SJCRH30 (cell line): ENCODE measurements at regions not wholly inside any gene's neighbourhood (a gene's known extent, or its start where the extent isn't known, plus 50 kb on each side); places are given as distances from the start of the nearest gene placed in this dataset.
A peak's percentile ranks its signal among the peaks of the same experiment; 100 is the strongest.

ENCODE experiments used
- DNase-seq, 2 experiments: peaks; one replicate each; pipeline ENCODE4 v3.0.0-alpha.2; 2015 to 2020
- H3K27ac ChIP-seq: fragments of 250-450 bp; sonication (Bioruptor Pico); 2 replicates; pipeline ENCODE4 v1.5.1; 2020; ENCODE audit warnings: mild to moderate bottlenecking, moderate library complexity
- H3K27me3 ChIP-seq: fragments of 250-450 bp; sonication (Bioruptor Pico); 2 replicates; pipeline ENCODE4 v1.5.1; 2020; ENCODE audit warnings: mild to moderate bottlenecking, moderate library complexity
- H3K36me3 ChIP-seq: fragments of 250-450 bp; sonication (Bioruptor Pico); 2 replicates; pipeline ENCODE4 v1.5.1; 2020; ENCODE audit warnings: mild to moderate bottlenecking, moderate library complexity
- H3K4me1 ChIP-seq: fragments of 250-450 bp; sonication (Bioruptor Pico); 2 replicates; pipeline ENCODE4 v1.5.1; 2020; ENCODE audit warnings: mild to moderate bottlenecking, moderate library complexity
- H3K4me3 ChIP-seq: fragments of 250-450 bp; sonication (Bioruptor Pico); 2 replicates; pipeline ENCODE4 v1.5.1; 2020; ENCODE audit warnings: mild to moderate bottlenecking, moderate library complexity
- H3K9me3 ChIP-seq: fragments of 250-450 bp; sonication (Bioruptor Pico); replicated peaks from 2 replicates; pipeline ENCODE4 v1.5.1; 2020; ENCODE audit warnings: mild to moderate bottlenecking, moderate library complexity

DNA sequence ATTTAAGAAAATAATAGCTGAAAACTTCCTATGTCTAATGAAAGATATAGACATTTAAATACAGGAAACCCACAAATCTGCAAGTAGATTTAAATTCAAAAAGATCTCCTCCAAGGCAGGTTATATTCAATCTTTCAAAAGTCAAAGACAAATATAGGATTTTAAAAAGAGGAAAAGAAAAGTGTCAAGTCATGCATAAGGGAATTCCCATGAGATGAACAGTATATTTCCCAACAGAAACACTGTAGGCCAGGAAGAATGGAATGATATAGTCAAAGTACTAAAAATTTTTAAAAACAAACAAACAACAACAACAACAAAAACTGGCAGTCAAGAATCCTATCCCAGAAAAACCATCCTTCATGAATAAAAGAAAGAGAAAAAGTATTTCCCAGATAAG is 806.5 kb upstream of the BRINP3 start:
- no peaks in the 10 kb centered on the region for H3K4me1 ChIP-seq
- no peaks in the 10 kb centered on the region for H3K9me3 ChIP-seq
- no peak for DNase-seq
- H3K27ac ChIP-seq, result no peak overlapping the region
- no peaks in the 10 kb centered on the region for H3K36me3 ChIP-seq
- no peaks in the 10 kb centered on the region for H3K27me3 ChIP-seq
- H3K4me3 ChIP-seq, result no peak overlapping the region

DNA sequence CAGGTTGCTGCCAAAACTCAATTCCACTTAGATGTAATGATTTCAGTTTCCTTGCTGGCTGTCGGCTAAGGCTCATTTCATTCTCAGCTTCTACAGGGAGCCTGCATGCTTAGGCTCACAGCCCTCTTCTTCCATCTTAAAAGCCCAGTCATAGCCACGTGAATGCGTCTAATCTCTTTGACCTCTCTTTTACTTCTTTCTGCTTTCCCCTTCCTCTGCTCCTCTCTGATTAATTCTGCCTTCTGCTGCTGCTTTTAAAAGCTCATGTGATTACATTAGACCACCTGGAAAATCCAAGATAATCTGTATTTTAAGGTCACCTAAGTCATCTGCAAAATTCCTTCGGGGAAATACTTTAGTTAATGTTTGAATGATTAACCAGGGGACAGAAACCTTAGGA is 812.8 kb upstream of the BRINP3 start:
- H3K27ac ChIP-seq, result no peak overlapping the region

GRCh38 chr1:191305370-191305769 is 827.7 kb upstream of the BRINP3 start:
- Histone ChIP-seq H3K27me3 (no peaks in the 10 kb centered on the region), H3K9me3 (no peaks in the 10 kb centered on the region), H3K4me3 (no peak overlapping the region), H3K27ac (no peak overlapping the region), H3K4me1 (no peaks in the 10 kb centered on the region), H3K36me3 (no peaks in the 10 kb centered on the region)
- no peak for DNase-seq

More for the DNA sequence above, 812.8 kb upstream of the BRINP3 start:
- DNase-seq, result no peak
- no peaks in the 10 kb centered on the region for H3K36me3 ChIP-seq
- no peaks in the 10 kb centered on the region for H3K4me1 ChIP-seq
- H3K9me3 ChIP-seq, result no peaks in the 10 kb centered on the region
- no peaks in the 10 kb centered on the region for H3K27me3 ChIP-seq
- H3K4me3 ChIP-seq, result no peak overlapping the region

DNA sequence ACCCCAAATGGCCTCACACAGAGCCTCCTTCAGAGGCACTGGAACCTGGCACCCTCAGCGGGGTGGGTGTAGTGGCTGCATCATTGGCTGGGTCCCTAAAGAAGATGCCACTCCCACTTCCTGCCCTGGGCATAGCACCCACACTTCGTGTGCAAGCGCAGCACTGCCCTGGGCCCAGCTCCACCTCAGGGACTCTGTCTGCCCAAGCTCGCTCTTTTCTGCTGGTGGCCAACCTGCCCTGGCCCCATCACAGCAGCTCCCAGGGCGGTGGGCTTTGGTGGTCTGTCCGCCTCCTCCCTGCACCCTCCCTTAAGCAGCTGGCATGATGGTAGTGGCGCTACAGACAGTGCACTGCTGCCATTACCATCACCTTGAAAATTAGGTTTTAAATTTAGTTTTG is 829.3 kb upstream of the BRINP3 start:
- H3K27ac ChIP-seq, result no peak overlapping the region

GRCh38 chr1:191320062-191320461 is 838.2 kb upstream of the RGS18 start:
- peak in 1 of 2 experiments; percentile 1 for DNase-seq
- Histone ChIP-seq H3K4me1 (no peaks in the 10 kb centered on the region), H3K27me3 (no peaks in the 10 kb centered on the region), H3K4me3 (no peak overlapping the region), H3K27ac (no peak overlapping the region), H3K36me3 (no peaks in the 10 kb centered on the region), H3K9me3 (no peaks in the 10 kb centered on the region)

More for the DNA sequence above, 829.3 kb upstream of the BRINP3 start:
- Histone ChIP-seq H3K4me1 (no peaks in the 10 kb centered on the region), H3K9me3 (no peaks in the 10 kb centered on the region), H3K27me3 (no peaks in the 10 kb centered on the region), H3K36me3 (no peaks in the 10 kb centered on the region), H3K4me3 (no peak overlapping the region)
- DNase-seq, result no peak

GRCh38 chr1:191327868-191328267 is 830.4 kb upstream of the RGS18 start:
- H3K9me3 ChIP-seq, result no peaks in the 10 kb centered on the region
- H3K27me3 ChIP-seq, result no peaks in the 10 kb centered on the region
- H3K4me3 ChIP-seq, result no peak overlapping the region
- no peaks in the 10 kb centered on the region for H3K36me3 ChIP-seq
- no peak overlapping the region for H3K27ac ChIP-seq
- DNase-seq, result no peak
- no peaks in the 10 kb centered on the region for H3K4me1 ChIP-seq

GRCh38 chr1:191343816-191344215 is 814.4 kb upstream of the RGS18 start:
- Histone ChIP-seq H3K9me3 (no peaks in the 10 kb centered on the region), H3K27ac (no peak overlapping the region)

DNA sequence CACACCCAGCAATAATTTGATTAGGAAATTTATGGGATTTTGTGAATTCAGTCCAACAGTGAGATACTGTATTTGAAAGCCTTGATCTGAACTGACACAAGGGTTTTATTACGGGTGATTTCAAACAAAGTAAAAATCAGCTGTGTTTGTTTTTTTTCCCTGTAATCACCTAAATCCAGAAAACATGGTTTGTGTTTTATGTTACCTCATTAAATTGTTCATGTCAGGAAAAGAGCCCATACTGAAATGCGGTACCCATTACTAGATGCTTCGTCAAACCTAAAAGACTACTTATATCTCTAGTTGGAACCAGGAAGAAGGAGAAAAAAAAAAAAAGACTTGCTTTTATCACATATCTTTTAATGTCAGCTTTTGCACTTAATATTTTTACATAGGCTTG is 811.9 kb upstream of the RGS18 start:
- no peak for DNase-seq
- Histone ChIP-seq H3K4me1 (no peaks in the 10 kb centered on the region), H3K9me3 (no peaks in the 10 kb centered on the region), H3K36me3 (no peaks in the 10 kb centered on the region), H3K4me3 (no peak overlapping the region), H3K27me3 (no peaks in the 10 kb centered on the region), H3K27ac (no peak overlapping the region)

More at GRCh38 chr1:191343816-191344215, 814.4 kb upstream of the RGS18 start:
- Histone ChIP-seq H3K36me3 (no peaks in the 10 kb centered on the region), H3K4me1 (no peaks in the 10 kb centered on the region), H3K27me3 (no peaks in the 10 kb centered on the region), H3K4me3 (no peak overlapping the region)
- DNase-seq, result no peak

DNA sequence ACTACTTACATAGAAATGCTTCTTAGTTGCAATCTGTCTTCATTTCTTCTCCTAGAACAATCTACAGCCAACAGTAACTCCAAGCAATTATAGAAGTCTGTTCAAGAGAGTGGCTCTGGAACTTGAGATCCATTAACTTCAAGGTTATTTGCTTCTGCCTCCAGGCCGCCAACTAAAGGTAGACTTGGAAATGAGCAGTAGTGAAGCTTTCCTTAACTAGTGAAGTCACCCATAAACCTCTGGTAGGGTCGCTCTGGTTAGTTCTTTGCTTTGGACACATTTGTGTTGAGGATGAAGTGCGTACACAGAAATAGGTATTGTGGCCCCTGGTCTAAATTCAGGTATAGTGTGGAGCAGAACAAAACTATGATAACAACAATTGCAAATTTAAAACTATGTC is 809.9 kb upstream of the RGS18 start:
- Histone ChIP-seq H3K27me3 (no peaks in the 10 kb centered on the region), H3K9me3 (no peaks in the 10 kb centered on the region)

DNA sequence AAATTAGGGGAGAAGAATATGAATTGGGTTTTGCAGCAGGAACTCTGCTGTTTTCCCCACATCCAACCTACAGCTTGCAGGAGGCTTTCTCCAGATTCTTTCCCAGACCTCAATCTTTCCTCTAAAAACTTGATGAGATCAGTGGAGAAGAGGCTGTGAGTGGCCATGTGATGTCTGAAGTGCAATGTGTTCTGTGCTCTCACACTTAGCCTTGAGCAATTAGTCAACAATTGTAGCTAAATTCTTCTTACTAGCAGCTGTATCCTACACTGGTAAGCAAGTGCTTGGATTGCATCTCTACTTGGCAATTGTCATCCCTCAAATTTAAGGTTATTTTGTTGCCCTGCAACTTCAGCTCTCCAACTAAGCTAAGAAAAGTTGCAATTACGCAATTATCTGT is 807.3 kb upstream of the RGS18 start:
- no peaks in the 10 kb centered on the region for H3K4me1 ChIP-seq
- no peak overlapping the region for H3K4me3 ChIP-seq
- no peaks in the 10 kb centered on the region for H3K9me3 ChIP-seq
- no peak for DNase-seq
- no peak overlapping the region for H3K27ac ChIP-seq
- no peaks in the 10 kb centered on the region for H3K36me3 ChIP-seq
- H3K27me3 ChIP-seq, result no peaks in the 10 kb centered on the region

More for the DNA sequence above, 809.9 kb upstream of the RGS18 start:
- Histone ChIP-seq H3K4me3 (no peak overlapping the region), H3K4me1 (no peaks in the 10 kb centered on the region), H3K27ac (no peak overlapping the region), H3K36me3 (no peaks in the 10 kb centered on the region)
- DNase-seq, result no peak

GRCh38 chr1:191358724-191359123 is 799.5 kb upstream of the RGS18 start:
- Histone ChIP-seq H3K4me3 (no peak overlapping the region), H3K36me3 (no peaks in the 10 kb centered on the region), H3K4me1 (no peaks in the 10 kb centered on the region), H3K27ac (no peak overlapping the region), H3K9me3 (no peaks in the 10 kb centered on the region), H3K27me3 (no peaks in the 10 kb centered on the region)
- DNase-seq, result no peak

- DNase-seq, result no peak
- Histone ChIP-seq H3K4me1 (no peaks in the 10 kb centered on the region), H3K4me3 (no peak overlapping the region), H3K27ac (no peak overlapping the region), H3K27me3 (no peaks in the 10 kb centered on the region), H3K9me3 (no peaks in the 10 kb centered on the region), H3K36me3 (no peaks in the 10 kb centered on the region)
These were observed 791.6 kb upstream of the RGS18 start for GRCh38 chr1:191366686-191367085.

GRCh38 chr1:191368891-191369654 is 789.2 kb upstream of the RGS18 start:
- Histone ChIP-seq H3K4me3 (no peak overlapping the region), H3K4me1 (no peaks in the 10 kb centered on the region), H3K27ac (no peak overlapping the region), H3K36me3 (no peaks in the 10 kb centered on the region), H3K9me3 (no peaks in the 10 kb centered on the region), H3K27me3 (no peaks in the 10 kb centered on the region)
- no peak for DNase-seq

- Histone ChIP-seq H3K9me3 (no peaks in the 10 kb centered on the region), H3K27me3 (no peaks in the 10 kb centered on the region), H3K4me1 (no peaks in the 10 kb centered on the region), H3K4me3 (no peak overlapping the region), H3K36me3 (no peaks in the 10 kb centered on the region), H3K27ac (no peak overlapping the region)
- no peak for DNase-seq
These were observed 786.6 kb upstream of the RGS18 start for GRCh38 chr1:191371626-191372025.

- H3K36me3 ChIP-seq, result no peaks in the 10 kb centered on the region
- H3K9me3 ChIP-seq, result no peaks in the 10 kb centered on the region
- no peak overlapping the region for H3K4me3 ChIP-seq
- H3K4me1 ChIP-seq, result no peaks in the 10 kb centered on the region
- H3K27me3 ChIP-seq, result no peaks in the 10 kb centered on the region
- no peak for DNase-seq
- no peak overlapping the region for H3K27ac ChIP-seq
These were observed 770.0 kb upstream of the RGS18 start for GRCh38 chr1:191388283-191388682.

- DNase-seq, result no peak
- no peaks in the 10 kb centered on the region for H3K36me3 ChIP-seq
- no peaks in the 10 kb centered on the region for H3K27me3 ChIP-seq
- no peak overlapping the region for H3K27ac ChIP-seq
- H3K4me1 ChIP-seq, result no peaks in the 10 kb centered on the region
- no peaks in the 10 kb centered on the region for H3K9me3 ChIP-seq
- no peak overlapping the region for H3K4me3 ChIP-seq
These were observed 761.6 kb upstream of the RGS18 start for GRCh38 chr1:191396622-191397021.
